Endothelial cell of umbilical vein (primary cell): ENCODE measurements at regions not wholly inside any gene's neighbourhood (a gene's known extent, or its start where the extent isn't known, plus 50 kb on each side); places are given as distances from the start of the nearest gene placed in this dataset.

Experiments
- EZH2 ChIP-seq: IDR thresholded peaks from 2 replicates; pipeline ENCODE4 v1.6.1; 2012; ENCODE audit warnings: borderline replicate concordance, low read depth, mild to moderate bottlenecking, moderate library complexity, low read length, inconsistent platforms; ENCODE audit not compliant: severe bottlenecking
- MYC ChIP-seq: IDR thresholded peaks from one replicate; pipeline ENCODE4 v1.6.1; 2011; ENCODE audit warnings: mild to moderate bottlenecking, low read depth, low read length
- POLR2A ChIP-seq: IDR thresholded peaks from 2 replicates; pipeline ENCODE4 v1.6.1; 2012; ENCODE audit warnings: low read depth, mild to moderate bottlenecking, control low read depth, low read length
- POLR2AphosphoS5 ChIP-seq: IDR thresholded peaks from 2 replicates; pipeline ENCODE4 v1.6.1; 2012; ENCODE audit warnings: low read depth, mild to moderate bottlenecking, control low read depth, low read length, moderate library complexity; ENCODE audit not compliant: insufficient read depth
- TF ChIP-seq, protein P1 (sequence below): IDR thresholded peaks from 2 replicates; pipeline ENCODE4 v1.6.1; 2011; ENCODE audit not compliant: insufficient read depth, insufficient read length
- TF ChIP-seq, protein P2 (sequence below), 2 donors: IDR thresholded peaks; 1 replicate in 1 of 2; 2 replicates in 1 of 2; pipeline ENCODE4 v1.5.1; 2011; ENCODE audit warnings: low read length in 2 of 2, mild to moderate bottlenecking in 2 of 2, moderate library complexity in 2 of 2, control low read depth in 1 of 2, inconsistent platforms in 1 of 2, low read depth in 1 of 2; ENCODE audit not compliant: insufficient read depth in 1 of 2; ENCODE audit errors: extremely low read depth in 1 of 2

DNA sequence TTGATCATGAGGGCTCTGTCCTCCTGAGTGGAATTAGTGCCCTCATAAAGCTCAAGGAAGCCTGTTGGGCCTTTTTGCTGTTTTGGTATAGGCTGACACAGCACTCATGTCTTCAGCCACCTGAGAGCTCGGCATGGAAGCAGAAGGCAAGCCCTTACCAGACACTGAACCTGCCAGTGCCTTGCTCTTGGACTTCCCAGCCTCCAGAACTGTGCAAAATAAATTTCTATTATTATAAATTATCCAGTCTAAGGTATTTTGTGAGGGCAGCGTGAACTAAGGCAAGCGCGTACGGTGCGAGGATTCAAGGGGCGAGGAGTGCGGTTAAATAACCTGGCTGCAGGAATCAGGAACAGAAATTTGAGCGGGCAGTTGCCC is 281.5 kb upstream of the LYZL1 start:
- TF ChIP-seq POLR2AphosphoS5 (no peak), EZH2 (no peak), POLR2A (no peak), MYC (no peak)
- TF ChIP-seq, protein P1, sequence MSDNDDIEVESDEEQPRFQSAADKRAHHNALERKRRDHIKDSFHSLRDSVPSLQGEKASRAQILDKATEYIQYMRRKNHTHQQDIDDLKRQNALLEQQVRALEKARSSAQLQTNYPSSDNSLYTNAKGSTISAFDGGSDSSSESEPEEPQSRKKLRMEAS, result no peak
- TF ChIP-seq, protein P2, sequence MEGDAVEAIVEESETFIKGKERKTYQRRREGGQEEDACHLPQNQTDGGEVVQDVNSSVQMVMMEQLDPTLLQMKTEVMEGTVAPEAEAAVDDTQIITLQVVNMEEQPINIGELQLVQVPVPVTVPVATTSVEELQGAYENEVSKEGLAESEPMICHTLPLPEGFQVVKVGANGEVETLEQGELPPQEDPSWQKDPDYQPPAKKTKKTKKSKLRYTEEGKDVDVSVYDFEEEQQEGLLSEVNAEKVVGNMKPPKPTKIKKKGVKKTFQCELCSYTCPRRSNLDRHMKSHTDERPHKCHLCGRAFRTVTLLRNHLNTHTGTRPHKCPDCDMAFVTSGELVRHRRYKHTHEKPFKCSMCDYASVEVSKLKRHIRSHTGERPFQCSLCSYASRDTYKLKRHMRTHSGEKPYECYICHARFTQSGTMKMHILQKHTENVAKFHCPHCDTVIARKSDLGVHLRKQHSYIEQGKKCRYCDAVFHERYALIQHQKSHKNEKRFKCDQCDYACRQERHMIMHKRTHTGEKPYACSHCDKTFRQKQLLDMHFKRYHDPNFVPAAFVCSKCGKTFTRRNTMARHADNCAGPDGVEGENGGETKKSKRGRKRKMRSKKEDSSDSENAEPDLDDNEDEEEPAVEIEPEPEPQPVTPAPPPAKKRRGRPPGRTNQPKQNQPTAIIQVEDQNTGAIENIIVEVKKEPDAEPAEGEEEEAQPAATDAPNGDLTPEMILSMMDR (IDR thresholded peaks at IDR 0.05; ENCODE audit: extremely low read depth in 1 of 2, insufficient read depth in 1 of 2, low read depth in 1 of 2, low read length in 2 of 2), result no peak
